ENCODE measurements at regions not wholly inside any gene's neighbourhood (a gene's known extent, or its start where the extent isn't known, plus 50 kb on each side); places are given as distances from the start of the nearest gene placed in this dataset.

GRCh38 chr6:121920616-121921015 is 478.8 kb upstream of the HSF2 start:
- in situ Hi-C loops (cut with MboI; ENCODE audit: low pct_ligation_motif_present in 1 of 4, low pct_unique_long_range_greater_than_20kb in 1 of 4, low sequenced_read_pairs in 3 of 4) = no loop called here
- Histone ChIP-seq H3K9me3 (no peaks in the 10 kb centered on the region), H3K4me1 (no peaks in the 10 kb centered on the region), H3K4me3 (no peak overlapping the region), H3K36me3 (no peaks in the 10 kb centered on the region), H3K27ac (no peak overlapping the region), H3K27me3 (no peaks in the 10 kb centered on the region)
- no peak for DNase-seq
- TF ChIP-seq EP300 (IDR thresholded peaks at IDR 0.05; ENCODE audit: low read depth) (no peak), CTCF (IDR thresholded peaks at IDR 0.05) (no peak), POLR2A (IDR thresholded peaks at IDR 0.05) (no peak), POLR2AphosphoS5 (IDR thresholded peaks at IDR 0.05) (no peak)
- 74 to 95% methylated on average over 4 to 6 of the region's 6 CpGs for WGBS, 2 donors (ENCODE audit: low coverage in 1 of 2)
- intact Hi-C loops (cut with DNase I; ENCODE audit: low total_unique reads) = no loop called here

- Histone ChIP-seq H3K9me3 (no peaks in the 10 kb centered on the region), H3K4me1 (no peaks in the 10 kb centered on the region), H3K4me3 (no peak overlapping the region), H3K36me3 (no peaks in the 10 kb centered on the region), H3K27ac (no peak overlapping the region), H3K27me3 (no peaks in the 10 kb centered on the region)
- intact Hi-C loops (cut with DNase I; ENCODE audit: low total_unique reads) (no loop called here), in situ Hi-C loops (cut with MboI; ENCODE audit: low pct_ligation_motif_present in 1 of 4, low pct_unique_long_range_greater_than_20kb in 1 of 4, low sequenced_read_pairs in 3 of 4) (no loop called here)
- no peak for DNase-seq
- WGBS, 2 donors (ENCODE audit: low coverage in 1 of 2) = 25 to 67% methylated on average over 1 of the region's 1 CpG
- TF ChIP-seq POLR2A (IDR thresholded peaks at IDR 0.05) (no peak), POLR2AphosphoS5 (IDR thresholded peaks at IDR 0.05) (no peak), EP300 (IDR thresholded peaks at IDR 0.05; ENCODE audit: low read depth) (no peak), CTCF (IDR thresholded peaks at IDR 0.05) (no peak)
Observed at GRCh38 chr6:121925024-121925423, 474.4 kb upstream of the HSF2 start.

GRCh38 chr6:121925534-121926255 is 473.8 kb upstream of the HSF2 start:
- intact Hi-C loops (cut with DNase I; ENCODE audit: low total_unique reads) (no loop called here), in situ Hi-C loops (cut with MboI; ENCODE audit: low pct_ligation_motif_present in 1 of 4, low pct_unique_long_range_greater_than_20kb in 1 of 4, low sequenced_read_pairs in 3 of 4) (no loop called here)
- Histone ChIP-seq H3K4me3 (no peak overlapping the region), H3K27ac (no peak overlapping the region), H3K9me3 (no peaks in the 10 kb centered on the region), H3K27me3 (no peaks in the 10 kb centered on the region), H3K36me3 (no peaks in the 10 kb centered on the region), H3K4me1 (no peaks in the 10 kb centered on the region)
- DNase-seq = no peak
- 62 to 76% methylated on average over 3 of the region's 3 CpGs for WGBS, 2 donors (ENCODE audit: low coverage in 1 of 2)
- TF ChIP-seq EP300 (IDR thresholded peaks at IDR 0.05; ENCODE audit: low read depth) = no peak
- TF ChIP-seq CTCF (IDR thresholded peaks at IDR 0.05) = no peak
- TF ChIP-seq POLR2AphosphoS5 (IDR thresholded peaks at IDR 0.05) = no peak
- no peak for TF ChIP-seq POLR2A (IDR thresholded peaks at IDR 0.05)

- TF ChIP-seq POLR2A (IDR thresholded peaks at IDR 0.05) = no peak
- TF ChIP-seq EP300 (IDR thresholded peaks at IDR 0.05; ENCODE audit: low read depth) = no peak
- TF ChIP-seq POLR2AphosphoS5 (IDR thresholded peaks at IDR 0.05) = no peak
- TF ChIP-seq CTCF (IDR thresholded peaks at IDR 0.05) = no peak
- Histone ChIP-seq H3K27ac (no peak overlapping the region), H3K9me3 (no peaks in the 10 kb centered on the region), H3K4me1 (peaks cover 0 to 2% (median 0%) of the 10 kb centered on the region in 4 donors), H3K36me3 (no peaks in the 10 kb centered on the region), H3K4me3 (no peak overlapping the region), H3K27me3 (no peaks in the 10 kb centered on the region)
- WGBS, 2 donors (ENCODE audit: low coverage in 1 of 2) = 33 to 48% methylated on average over 1 of the region's 1 CpG
- intact Hi-C loops (cut with DNase I; ENCODE audit: low total_unique reads) (no loop called here), in situ Hi-C loops (cut with MboI; ENCODE audit: low pct_ligation_motif_present in 1 of 4, low pct_unique_long_range_greater_than_20kb in 1 of 4, low sequenced_read_pairs in 3 of 4) (no loop called here)
- DNase-seq = no peak
Observed at GRCh38 chr6:121929301-121929700, 470.2 kb upstream of the HSF2 start.

All from transverse colon (tissue), 4 donors.